Activated CD8-positive, alpha-beta T cell treated with anti-CD3 and anti-CD28 coated beads for 36 hours (primary cell): ENCODE measurements at regions not wholly inside any gene's neighbourhood (a gene's known extent, or its start where the extent isn't known, plus 50 kb on each side); places are given as distances from the start of the nearest gene placed in this dataset.

Experiments
- ATAC-seq: fragments of 200-7000 bp; cut with Tn5 transposase; one replicate; pipeline ENCODE4 v1.10.0; 2021; ENCODE audit warnings: mild to moderate bottlenecking, moderate library complexity
- CTCF ChIA-PET: fragments of 350-600 bp; sonication (Branson Sonifier 250); formaldehyde crosslinking; loops from one replicate; lab custom pipeline; 2021; ENCODE audit warnings: antibody characterized with exemption; lab: Charles Lee
- POLR2A ChIA-PET: fragments of 350-600 bp; sonication (Branson Sonifier 250); formaldehyde crosslinking; loops from one replicate; lab custom pipeline; 2021; ENCODE audit warnings: antibody characterized with exemption; lab: Charles Lee
- DNase-seq: peaks from one replicate; pipeline ENCODE4 v3.0.0-alpha.2; 2020
- H3K27ac Mint-ChIP-seq: one replicate; pipeline ENCODE4 v1.8.0; 2021; ENCODE audit warnings: mild to moderate bottlenecking, mixed read lengths
- H3K27me3 Mint-ChIP-seq: one replicate; pipeline ENCODE4 v1.8.0; 2021; ENCODE audit warnings: mixed read lengths
- H3K36me3 Mint-ChIP-seq: one replicate; pipeline ENCODE4 v1.8.0; 2021; ENCODE audit warnings: low read depth, mixed read lengths
- H3K4me1 Mint-ChIP-seq: one replicate; pipeline ENCODE4 v1.8.0; 2021; ENCODE audit warnings: low read depth, mixed read lengths
- H3K4me3 Mint-ChIP-seq: one replicate; pipeline ENCODE4 v1.8.0; 2021; ENCODE audit warnings: mild to moderate bottlenecking, moderate library complexity, mixed read lengths
- H3K9me3 Mint-ChIP-seq: one replicate; pipeline ENCODE4 v1.8.0; 2021; ENCODE audit warnings: mixed read lengths
- CTCF ChIP-seq: fragments of 200-600 bp; IDR thresholded peaks from one replicate; pipeline ENCODE4 v1.8.0; 2022; ENCODE audit warnings: antibody characterized with exemption, mild to moderate bottlenecking
- intact Hi-C: fragments of 100-400 bp; cut with micrococcal nuclease; formaldehyde crosslinking; loops from one replicate; pipeline ENCODE4 v1.10.0; 2022

- no peaks in the 10 kb centered on the region for H3K36me3 Mint-ChIP-seq
- intact Hi-C loops, result no loop called here
- DNase-seq (no peak), ATAC-seq (no peak)
- H3K4me3 Mint-ChIP-seq, result no peak overlapping the region
- H3K4me1 Mint-ChIP-seq, result no peaks in the 10 kb centered on the region
- H3K27ac Mint-ChIP-seq, result no peak overlapping the region
- no peaks in the 10 kb centered on the region for H3K27me3 Mint-ChIP-seq
- POLR2A ChIA-PET, result no interaction called here
- CTCF ChIA-PET, result interaction anchor here (0.9 kb wide), 1 partner anchor 52 kb away, joined by 3 read pairs; no protein-coding TSS in a partner anchor
- H3K9me3 Mint-ChIP-seq, result no peaks in the 10 kb centered on the region
- no peak for TF ChIP-seq CTCF
Measured at GRCh38 chr10:64093304-64093703, 572.1 kb downstream of the REEP3 start.

GRCh38 chr10:64093946-64094535 lies 572.8 kb downstream of the REEP3 start:
- TF ChIP-seq CTCF, result no peak
- Mint-ChIP-seq H3K9me3 (no peaks in the 10 kb centered on the region), H3K4me1 (no peaks in the 10 kb centered on the region), H3K27ac (no peak overlapping the region), H3K27me3 (no peaks in the 10 kb centered on the region), H3K4me3 (no peak overlapping the region), H3K36me3 (no peaks in the 10 kb centered on the region)
- DNase-seq, result no peak
- ChIA-PET POLR2A (no interaction called here), CTCF (no interaction called here)
- intact Hi-C loops, result no loop called here
- ATAC-seq, result no peak

- ATAC-seq (no peak), DNase-seq (no peak)
- H3K36me3 Mint-ChIP-seq, result no peaks in the 10 kb centered on the region
- ChIA-PET POLR2A (no interaction called here), CTCF (no interaction called here)
- H3K27ac Mint-ChIP-seq, result no peak overlapping the region
- intact Hi-C loops, result no loop called here
- H3K27me3 Mint-ChIP-seq, result no peaks in the 10 kb centered on the region
- H3K4me1 Mint-ChIP-seq, result no peaks in the 10 kb centered on the region
- no peaks in the 10 kb centered on the region for H3K9me3 Mint-ChIP-seq
- no peak for TF ChIP-seq CTCF
- H3K4me3 Mint-ChIP-seq, result no peak overlapping the region
Measured at GRCh38 chr10:64096941-64097340, 575.7 kb downstream of the REEP3 start.

GRCh38 chr10:64097391-64098122 lies 576.4 kb downstream of the REEP3 start:
- CTCF ChIA-PET, result no interaction called here
- no peak overlapping the region for H3K27ac Mint-ChIP-seq
- H3K4me1 Mint-ChIP-seq, result no peaks in the 10 kb centered on the region
- DNase-seq (no peak), ATAC-seq (no peak)
- intact Hi-C loops, result no loop called here
- TF ChIP-seq CTCF, result no peak
- POLR2A ChIA-PET, result no interaction called here
- no peaks in the 10 kb centered on the region for H3K36me3 Mint-ChIP-seq
- no peak overlapping the region for H3K4me3 Mint-ChIP-seq
- H3K27me3 Mint-ChIP-seq, result no peaks in the 10 kb centered on the region
- H3K9me3 Mint-ChIP-seq, result no peaks in the 10 kb centered on the region

- ChIA-PET CTCF (interaction anchor here (1.0 kb wide), 1 partner anchor 232 kb away, joined by 3 read pairs; no protein-coding TSS in a partner anchor), POLR2A (no interaction called here)
- Mint-ChIP-seq H3K4me1 (no peaks in the 10 kb centered on the region), H3K9me3 (no peaks in the 10 kb centered on the region), H3K4me3 (no peak overlapping the region), H3K27me3 (no peaks in the 10 kb centered on the region), H3K36me3 (no peaks in the 10 kb centered on the region), H3K27ac (no peak overlapping the region)
- no peak for DNase-seq
- intact Hi-C loops, result no loop called here
- TF ChIP-seq CTCF, result no peak
- ATAC-seq, result no peak
Measured at GRCh38 chr10:64098994-64099393, 577.8 kb downstream of the REEP3 start.
